H9 (cell line): ENCODE measurements at regions not wholly inside any gene's neighbourhood (a gene's known extent, or its start where the extent isn't known, plus 50 kb on each side); places are given as distances from the start of the nearest gene placed in this dataset.
A peak's percentile ranks its signal among the peaks of the same experiment; 100 is the strongest.

Source experiments
- DNase-seq: peaks from one replicate; pipeline ENCODE4 v3.0.0-alpha.2; 2017
- H2AFZ ChIP-seq: one replicate; pipeline ENCODE4 v1.6.1; 2013; ENCODE audit warnings: mild to moderate bottlenecking, low read length, control low read depth, moderate library complexity
- H2AK5ac ChIP-seq: 2 replicates; pipeline ENCODE4 v1.6.1; 2013; ENCODE audit warnings: low read length, control low read depth, mixed read lengths; ENCODE audit not compliant: insufficient read length
- H2BK120ac ChIP-seq: one replicate; pipeline ENCODE4 v1.6.1; 2013; ENCODE audit warnings: low read depth, mild to moderate bottlenecking, low read length, control low read depth, inconsistent platforms; ENCODE audit not compliant: poor library complexity, severe bottlenecking
- H2BK12ac ChIP-seq: 2 replicates; pipeline ENCODE4 v1.6.1; 2013; ENCODE audit warnings: low read length, control low read depth, mixed read lengths, low read depth; ENCODE audit not compliant: insufficient read length
- H2BK15ac ChIP-seq: 2 replicates; pipeline ENCODE4 v1.6.1; 2013; ENCODE audit warnings: low read depth, low read length, control low read depth
- H2BK20ac ChIP-seq: one replicate; pipeline ENCODE4 v1.6.1; 2013; ENCODE audit warnings: low read depth, mild to moderate bottlenecking, low read length, control low read depth, inconsistent platforms; ENCODE audit not compliant: poor library complexity, severe bottlenecking
- H2BK5ac ChIP-seq: 2 replicates; pipeline ENCODE4 v1.6.1; 2013; ENCODE audit warnings: low read length, control low read depth, mixed read lengths; ENCODE audit not compliant: insufficient read length
- H3K14ac ChIP-seq: 2 replicates; pipeline ENCODE4 v1.6.1; 2013; ENCODE audit warnings: low read length, control low read depth; ENCODE audit not compliant: insufficient read depth
- H3K18ac ChIP-seq: 2 replicates; pipeline ENCODE4 v1.6.1; 2013; ENCODE audit warnings: low read depth, mild to moderate bottlenecking, mixed read lengths, low read length, control low read depth; ENCODE audit not compliant: insufficient read length
- H3K23ac ChIP-seq: 2 replicates; pipeline ENCODE4 v1.6.1; 2013; ENCODE audit warnings: low read length, control low read depth, mixed read lengths, low read depth; ENCODE audit not compliant: insufficient read length
- H3K23me2 ChIP-seq: 2 replicates; pipeline ENCODE4 v1.6.1; 2013; ENCODE audit warnings: low read depth, mild to moderate bottlenecking, mixed read lengths, low read length, control low read depth; ENCODE audit not compliant: insufficient read length, poor library complexity, severe bottlenecking
- H3K27ac ChIP-seq: 2 replicates; pipeline ENCODE4 v1.5.1; 2013; ENCODE audit warnings: low read length, control low read depth, mixed read lengths, low read depth; ENCODE audit not compliant: insufficient read length
- H3K27me3 ChIP-seq: 2 replicates; pipeline ENCODE4 v1.6.1; 2013; ENCODE audit warnings: low read length, control low read depth, inconsistent platforms; ENCODE audit not compliant: insufficient read depth
- H3K4ac ChIP-seq: 2 replicates; pipeline ENCODE4 v1.6.1; 2013; ENCODE audit warnings: low read depth, mild to moderate bottlenecking, control low read depth, inconsistent platforms, low read length, moderate library complexity
- H3K4me1 ChIP-seq: 2 replicates; pipeline ENCODE4 v1.6.1; 2013; ENCODE audit warnings: low read length, control low read depth, inconsistent platforms; ENCODE audit not compliant: insufficient read depth
- H3K4me2 ChIP-seq: 2 replicates; pipeline ENCODE4 v1.6.1; 2013; ENCODE audit warnings: low read length, control low read depth, mixed read lengths; ENCODE audit not compliant: insufficient read length, insufficient read depth
- H3K56ac ChIP-seq: 2 replicates; pipeline ENCODE4 v1.6.1; 2013; ENCODE audit warnings: low read depth, mild to moderate bottlenecking, mixed read lengths, low read length, control low read depth; ENCODE audit not compliant: insufficient read length
- H3K79me1 ChIP-seq: 2 replicates; pipeline ENCODE4 v1.6.1; 2013; ENCODE audit warnings: low read depth, mild to moderate bottlenecking, moderate library complexity, low read length, control low read depth, inconsistent platforms; ENCODE audit not compliant: insufficient read depth, poor library complexity, severe bottlenecking
- H3K79me2 ChIP-seq: 2 replicates; pipeline ENCODE4 v1.6.1; 2013; ENCODE audit warnings: low read length, control low read depth, inconsistent platforms; ENCODE audit not compliant: insufficient read depth
- H3K9ac ChIP-seq: 2 replicates; pipeline ENCODE4 v1.6.1; 2013; ENCODE audit warnings: low read length, control low read depth, mixed read lengths; ENCODE audit not compliant: insufficient read length; ENCODE audit errors: extremely low read depth
- H3K9me3 ChIP-seq: one replicate; pipeline ENCODE4 v1.6.1; 2013; ENCODE audit warnings: low read depth, low read length, inconsistent platforms; ENCODE audit not compliant: control insufficient read depth
- H3T11ph ChIP-seq: one replicate; pipeline ENCODE4 v1.6.1; 2013; ENCODE audit warnings: mild to moderate bottlenecking, low read length, control low read depth, inconsistent platforms
- H4K20me1 ChIP-seq: one replicate; pipeline ENCODE4 v1.6.1; 2013; ENCODE audit not compliant: control insufficient read depth, insufficient read length, insufficient read depth
- H4K5ac ChIP-seq: 2 replicates; pipeline ENCODE4 v1.6.1; 2013; ENCODE audit warnings: low read depth, mild to moderate bottlenecking, mixed read lengths, low read length, control low read depth; ENCODE audit not compliant: insufficient read length
- H4K8ac ChIP-seq: replicated peaks from 2 replicates; pipeline ENCODE4 v1.6.1; 2013; ENCODE audit warnings: low read length, control low read depth, mixed read lengths, low read depth; ENCODE audit not compliant: insufficient read length
- H4K91ac ChIP-seq: 2 replicates; pipeline ENCODE4 v1.6.1; 2013; ENCODE audit warnings: low read depth, mild to moderate bottlenecking, moderate library complexity, mixed read lengths, low read length, control low read depth; ENCODE audit not compliant: insufficient read length
- H3K27ac Mint-ChIP-seq, 3 experiments: 2 replicates in 2 of 3; 3 replicates in 1 of 3; pipeline ENCODE4 v1.8.0; 2020 to 2021; ENCODE audit warnings: mixed read lengths in 3 of 3, mild to moderate bottlenecking in 1 of 3, moderate library complexity in 1 of 3
- H3K27me3 Mint-ChIP-seq: 2 replicates; pipeline ENCODE4 v1.8.0; 2021; ENCODE audit warnings: low read depth, mild to moderate bottlenecking, moderate library complexity, mixed read lengths
- H3K36me3 Mint-ChIP-seq, 3 experiments: 2 replicates in 2 of 3; 3 replicates in 1 of 3; pipeline ENCODE4 v1.8.0; 2020 to 2021; ENCODE audit warnings: low read depth in 3 of 3, mixed read lengths in 3 of 3; ENCODE audit not compliant: insufficient read depth in 1 of 3
- H3K4me1 Mint-ChIP-seq, 2 experiments: 2 replicates each; pipeline ENCODE4 v1.8.0; 2020; ENCODE audit warnings: mixed read lengths in 2 of 2
- H3K4me3 Mint-ChIP-seq, 2 experiments: 2 replicates in 1 of 2; 3 replicates in 1 of 2; pipeline ENCODE4 v1.8.0; 2020 to 2021; ENCODE audit warnings: mild to moderate bottlenecking in 2 of 2, mixed read lengths in 2 of 2, moderate library complexity in 1 of 2
- H3K9me3 Mint-ChIP-seq, 2 experiments: 2 replicates in 1 of 2; 3 replicates in 1 of 2; pipeline ENCODE4 v1.8.0; 2020; ENCODE audit warnings: mild to moderate bottlenecking in 2 of 2, mixed read lengths in 2 of 2, moderate library complexity in 1 of 2
- CTCF ChIP-seq: fragments of 200-600 bp; sonication (generic); conservative IDR thresholded peaks from 3 replicates; pipeline ENCODE4 v1.8.0; 2021; ENCODE audit warnings: antibody characterized with exemption, mild to moderate bottlenecking
- WGBS: extraction: QIAGEN DNeasy Blood & Tissue Kit; methylation state at CpG from one replicate; pipeline ENCODE4 v1.1.7; 2013; ENCODE audit warnings: missing lambda C conversion rate, low lambda C conversion rate, mixed read lengths; ENCODE audit not compliant: insufficient read length; ENCODE audit errors: extremely low coverage; 5-methylcytosine and 5-hydroxymethylcytosine counted together

- no peak for TF ChIP-seq CTCF
- H3K9me3 Mint-ChIP-seq = no peaks in the 10 kb centered on the region
- WGBS = no CpG with 5 or more reads among the region's 2 CpGs
Observed at GRCh38 chr4:111793433-111794091, 351.7 kb upstream of the FAM241A start.

More at GRCh38 chr4:111793433-111794091, 351.7 kb upstream of the FAM241A start:
- Histone ChIP-seq H2AK5ac (no peak overlapping the region), H4K8ac (no peak overlapping the region), H4K20me1 (no peaks in the 10 kb centered on the region), H3K23ac (no peak overlapping the region), H3K9ac (no peak overlapping the region), H2BK5ac (no peak overlapping the region), H3K4ac (no peak overlapping the region), H3K23me2 (no peaks in the 10 kb centered on the region), H4K91ac (no peak overlapping the region), H2AFZ (no peak overlapping the region), H3K79me1 (no peaks in the 10 kb centered on the region), H3K14ac (no peak overlapping the region), H4K5ac (no peak overlapping the region), H2BK20ac (no peak overlapping the region), H2BK120ac (no peak overlapping the region), H3K4me2 (no peak overlapping the region), H3K79me2 (no peaks in the 10 kb centered on the region), H2BK15ac (no peak overlapping the region), H3K56ac (no peak overlapping the region), H3K27ac (no peak overlapping the region), H2BK12ac (no peak overlapping the region), H3K18ac (no peak overlapping the region), H3K4me1 (no peaks in the 10 kb centered on the region; the same call in 1 of the 2 replicates), H3K9me3 (no peaks in the 10 kb centered on the region), H3T11ph (no peak overlapping the region), H3K27me3 (no peaks in the 10 kb centered on the region)
- no peak for DNase-seq
- Mint-ChIP-seq H3K27ac (0 out of 7 replicates have a peak overlapping the region, but pooled peaks of 2 of the 3 experiments have one; percentile 32 to 51), H3K36me3 (no peaks in the 10 kb centered on the region), H3K27me3 (peaks cover 13% of the 10 kb centered on the region), H3K4me3 (no peak overlapping the region), H3K4me1 (peaks cover 27 to 29% of the 10 kb centered on the region in 2 experiments)
